HG03432 (cell line): ENCODE measurements at regions not wholly inside any gene's neighbourhood (a gene's known extent, or its start where the extent isn't known, plus 50 kb on each side); places are given as distances from the start of the nearest gene placed in this dataset.

Experiments used
- ATAC-seq: cut with Tn5 transposase; IDR thresholded peaks from one replicate; pipeline ENCODE4 v1.9.1; 2021; ENCODE audit warnings: mild to moderate bottlenecking, moderate library complexity; ENCODE audit not compliant: unreplicated experiment

- ATAC-seq: no peak
Measured at GRCh38 chr11:129590030-129590752, 214.5 kb downstream of the BARX2 start.

- ATAC-seq: no peak
Measured at GRCh38 chr11:129590753-129591475, 215.3 kb downstream of the BARX2 start.

- ATAC-seq: no peak
Measured at GRCh38 chr11:129591527-129591926, 215.9 kb downstream of the BARX2 start.

GRCh38 chr11:129592191-129592590 is 216.5 kb downstream of the BARX2 start:
- no peak for ATAC-seq

- no peak for ATAC-seq
Measured at GRCh38 chr11:129593098-129593497, 217.4 kb downstream of the BARX2 start.

- no peak for ATAC-seq
Measured at GRCh38 chr11:129595038-129595962, 219.7 kb downstream of the BARX2 start.

GRCh38 chr11:129596351-129596750 is 219.3 kb upstream of the TMEM45B start:
- no peak for ATAC-seq

GRCh38 chr11:129598378-129598777 is 217.3 kb upstream of the TMEM45B start:
- no peak for ATAC-seq

GRCh38 chr11:129605815-129606214 is 209.8 kb upstream of the TMEM45B start:
- ATAC-seq: no peak

- ATAC-seq: no peak
Measured at GRCh38 chr11:129608711-129609110, 206.9 kb upstream of the TMEM45B start.

- ATAC-seq: no peak
Measured at GRCh38 chr11:129610125-129610524, 205.5 kb upstream of the TMEM45B start.

- ATAC-seq: no peak
Measured at GRCh38 chr11:129610545-129610944, 205.1 kb upstream of the TMEM45B start.

- no peak for ATAC-seq
Measured at GRCh38 chr11:129611661-129612446, 203.8 kb upstream of the TMEM45B start.

GRCh38 chr11:129612447-129612961 is 203.1 kb upstream of the TMEM45B start:
- ATAC-seq: no peak

- ATAC-seq: no peak
Measured at GRCh38 chr11:129613071-129613470, 202.6 kb upstream of the TMEM45B start.

GRCh38 chr11:129614256-129614944 is 201.2 kb upstream of the TMEM45B start:
- ATAC-seq: no peak

GRCh38 chr11:129618046-129618569 is 197.5 kb upstream of the TMEM45B start:
- no peak for ATAC-seq

- ATAC-seq: no peak
Measured at GRCh38 chr11:129620237-129621104, 195.2 kb upstream of the TMEM45B start.

GRCh38 chr11:129625930-129626329 is 189.7 kb upstream of the TMEM45B start:
- no peak for ATAC-seq
